CD4-positive, alpha-beta T cell treated with Interleukin-6 for 4 hours (primary cell): ENCODE measurements at regions not wholly inside any gene's neighbourhood (a gene's known extent, or its start where the extent isn't known, plus 50 kb on each side); places are given as distances from the start of the nearest gene placed in this dataset.

Experiments used
- DNase-seq: peaks from one replicate; pipeline ENCODE4 v3.0.0-alpha.2; 2020; ENCODE audit warnings: mixed read lengths

GRCh38 chr21:36555199-36555800 is 75.4 kb upstream of the CLDN14 start:
- DNase-seq = no peak

- no peak for DNase-seq
Measured at GRCh38 chr21:36557316-36557715, 77.4 kb upstream of the CLDN14 start.

GRCh38 chr21:36560933-36561575 is 81.1 kb upstream of the CLDN14 start:
- no peak for DNase-seq

- DNase-seq = no peak
Measured at GRCh38 chr21:36563341-36563926, 83.5 kb upstream of the CLDN14 start.

GRCh38 chr21:36564647-36565046 is 84.7 kb upstream of the CLDN14 start:
- DNase-seq = no peak

GRCh38 chr21:36565540-36565939 is 85.6 kb upstream of the CLDN14 start:
- DNase-seq = no peak

GRCh38 chr21:36566644-36567043 is 86.7 kb upstream of the CLDN14 start:
- DNase-seq = no peak

GRCh38 chr21:36567216-36567885 is 87.4 kb upstream of the CLDN14 start:
- no peak for DNase-seq

- DNase-seq = no peak
Measured at GRCh38 chr21:36569511-36569910, 89.6 kb upstream of the CLDN14 start.

- no peak for DNase-seq
Measured at GRCh38 chr21:36571556-36571955, 91.6 kb upstream of the CLDN14 start.

- DNase-seq = no peak
Measured at GRCh38 chr21:36572039-36572438, 92.1 kb upstream of the CLDN14 start.

- no peak for DNase-seq
Measured at GRCh38 chr21:36575306-36575705, 95.4 kb upstream of the CLDN14 start.

- no peak for DNase-seq
Measured at GRCh38 chr21:36576441-36576840, 96.5 kb upstream of the CLDN14 start.

GRCh38 chr21:36579898-36580297 is 100.0 kb upstream of the CLDN14 start:
- DNase-seq = no peak

- no peak for DNase-seq
Measured at GRCh38 chr21:36582271-36582670, 102.3 kb upstream of the CLDN14 start.

- DNase-seq = no peak
Measured at GRCh38 chr21:36583591-36583990, 103.7 kb upstream of the CLDN14 start.

GRCh38 chr21:36584980-36585940 is 105.3 kb upstream of the CLDN14 start:
- DNase-seq = peak; percentile 55

- DNase-seq = no peak
Measured at GRCh38 chr21:36587388-36587787, 107.5 kb upstream of the CLDN14 start.

- DNase-seq = no peak
Measured at GRCh38 chr21:36589352-36589971, 109.5 kb upstream of the SIM2 start.

GRCh38 chr21:36591326-36591970 is 107.5 kb upstream of the SIM2 start:
- DNase-seq = no peak

- no peak for DNase-seq
Measured at GRCh38 chr21:36596174-36596573, 102.7 kb upstream of the SIM2 start.

GRCh38 chr21:36601362-36601761 is 97.6 kb upstream of the SIM2 start:
- no peak for DNase-seq
